OCI-LY1 (cell line): ENCODE measurements at regions not wholly inside any gene's neighbourhood (a gene's known extent, or its start where the extent isn't known, plus 50 kb on each side); places are given as distances from the start of the nearest gene placed in this dataset.

Experiments used
- H2AFZ ChIP-seq: fragments of 200-600 bp; sonication (generic), shearing (Covaris generic); 2 replicates; pipeline ENCODE4 v1.6.0; 2014; ENCODE audit warnings: antibody characterized with exemption, mild to moderate bottlenecking, low read length
- H3F3A ChIP-seq: fragments of 200-600 bp; sonication (generic), shearing (Covaris generic); 2 replicates; pipeline ENCODE4 v1.6.0; 2014; ENCODE audit warnings: mild to moderate bottlenecking, antibody characterized with exemption, low read length, moderate library complexity; ENCODE audit not compliant: insufficient read depth
- H3K27ac ChIP-seq: fragments of 200-600 bp; sonication (generic); 2 replicates; pipeline ENCODE4 v1.5.1; 2014; ENCODE audit warnings: low read length, mixed run types, mild to moderate bottlenecking, low read depth; ENCODE audit not compliant: poor library complexity, severe bottlenecking
- H3K27me3 ChIP-seq: fragments of 200-600 bp; sonication (generic); 2 replicates; pipeline ENCODE4 v1.6.0; 2014; ENCODE audit warnings: antibody characterized with exemption, mild to moderate bottlenecking, low read length, moderate library complexity; ENCODE audit not compliant: insufficient read depth
- H3K36me3 ChIP-seq: fragments of 200-600 bp; sonication (generic); 2 replicates; pipeline ENCODE4 v1.6.1; 2014; ENCODE audit warnings: mild to moderate bottlenecking, antibody characterized with exemption, low read length, moderate library complexity, mixed read lengths; ENCODE audit not compliant: insufficient read depth
- H3K4me1 ChIP-seq: fragments of 200-600 bp; sonication (generic); 2 replicates; pipeline ENCODE4 v1.5.1; 2014; ENCODE audit warnings: mild to moderate bottlenecking, low read length, moderate library complexity; ENCODE audit not compliant: insufficient read depth, severe bottlenecking
- H3K4me2 ChIP-seq: fragments of 200-600 bp; sonication (generic), shearing (Covaris generic); 2 replicates; pipeline ENCODE4 v1.6.1; 2014; ENCODE audit warnings: low read length
- H3K4me3 ChIP-seq: fragments of 200-600 bp; sonication (generic); 2 replicates; pipeline ENCODE4 v1.5.1; 2014; ENCODE audit warnings: low read length, low read depth, mild to moderate bottlenecking, mixed read lengths; ENCODE audit not compliant: poor library complexity, severe bottlenecking
- H3K79me2 ChIP-seq: fragments of 200-600 bp; shearing (Covaris generic); 2 replicates; pipeline ENCODE4 v1.6.1; 2016; ENCODE audit warnings: mixed run types, low read length, mixed read lengths; ENCODE audit not compliant: insufficient read depth
- H3K9ac ChIP-seq: fragments of 200-600 bp; sonication (generic), shearing (Covaris generic); 2 replicates; pipeline ENCODE4 v1.6.1; 2014; ENCODE audit warnings: mild to moderate bottlenecking, low read length, mixed read lengths
- H3K9me2 ChIP-seq: fragments of 200-600 bp; sonication (generic), shearing (Covaris generic); 2 replicates; pipeline ENCODE4 v1.6.1; 2014; ENCODE audit warnings: low read depth, mild to moderate bottlenecking, low read length, mixed read lengths
- H3K9me3 ChIP-seq: fragments of 200-600 bp; shearing (Covaris generic); 2 replicates; pipeline ENCODE4 v1.6.1; 2014; ENCODE audit warnings: low read length, mixed read lengths
- H4K20me1 ChIP-seq: fragments of 200-600 bp; sonication (generic), shearing (Covaris generic); 2 replicates; pipeline ENCODE4 v1.6.0; 2016; ENCODE audit warnings: mild to moderate bottlenecking, low read length; ENCODE audit not compliant: insufficient read depth
- EZH2 ChIP-seq: fragments of 200-600 bp; sonication (generic), shearing (Covaris generic); IDR thresholded peaks from 2 replicates; pipeline ENCODE4 v1.8.0; 2017; ENCODE audit warnings: borderline replicate concordance, mixed run types, mild to moderate bottlenecking, antibody characterized with exemption, low read length, moderate library complexity, mixed read lengths
- TF ChIP-seq, protein P1 (sequence below): fragments of 200-600 bp; sonication (generic), shearing (Covaris generic); IDR thresholded peaks from 2 replicates; pipeline ENCODE4 v1.5.1; 2017; ENCODE audit warnings: mild to moderate bottlenecking, antibody characterized with exemption, low read length, moderate library complexity, mixed read lengths

DNA sequence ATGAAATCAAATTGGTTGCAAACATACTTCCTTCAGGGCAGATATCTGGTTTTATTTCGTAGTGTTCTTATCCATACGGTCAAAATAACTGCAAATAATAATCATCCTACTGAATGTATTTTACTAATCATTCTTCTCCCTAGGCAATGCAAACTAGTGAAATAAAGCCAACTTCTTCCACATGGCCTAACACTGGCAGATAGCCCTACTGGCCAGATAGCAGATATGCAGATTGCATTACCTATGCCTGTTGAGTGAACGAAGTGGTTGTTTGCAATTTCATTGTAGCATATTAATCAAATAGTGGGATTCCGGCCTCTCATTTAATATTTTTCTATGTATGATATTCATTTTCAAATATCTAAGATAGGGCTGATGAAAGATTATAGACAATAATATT is 116.2 kb downstream of the CENPF start:
- Histone ChIP-seq H3K79me2 (no peaks in the 10 kb centered on the region), H3K9me2 (no peaks in the 10 kb centered on the region), H3K27ac (no peak overlapping the region), H3K4me1 (no peaks in the 10 kb centered on the region), H3K9me3 (no peaks in the 10 kb centered on the region), H3K4me2 (no peak overlapping the region), H3F3A (no peaks in the 10 kb centered on the region), H3K9ac (no peak overlapping the region), H2AFZ (no peak overlapping the region), H3K36me3 (no peaks in the 10 kb centered on the region), H3K4me3 (no peak overlapping the region), H3K27me3 (no peaks in the 10 kb centered on the region), H4K20me1 (no peaks in the 10 kb centered on the region)
- TF ChIP-seq, protein P1, sequence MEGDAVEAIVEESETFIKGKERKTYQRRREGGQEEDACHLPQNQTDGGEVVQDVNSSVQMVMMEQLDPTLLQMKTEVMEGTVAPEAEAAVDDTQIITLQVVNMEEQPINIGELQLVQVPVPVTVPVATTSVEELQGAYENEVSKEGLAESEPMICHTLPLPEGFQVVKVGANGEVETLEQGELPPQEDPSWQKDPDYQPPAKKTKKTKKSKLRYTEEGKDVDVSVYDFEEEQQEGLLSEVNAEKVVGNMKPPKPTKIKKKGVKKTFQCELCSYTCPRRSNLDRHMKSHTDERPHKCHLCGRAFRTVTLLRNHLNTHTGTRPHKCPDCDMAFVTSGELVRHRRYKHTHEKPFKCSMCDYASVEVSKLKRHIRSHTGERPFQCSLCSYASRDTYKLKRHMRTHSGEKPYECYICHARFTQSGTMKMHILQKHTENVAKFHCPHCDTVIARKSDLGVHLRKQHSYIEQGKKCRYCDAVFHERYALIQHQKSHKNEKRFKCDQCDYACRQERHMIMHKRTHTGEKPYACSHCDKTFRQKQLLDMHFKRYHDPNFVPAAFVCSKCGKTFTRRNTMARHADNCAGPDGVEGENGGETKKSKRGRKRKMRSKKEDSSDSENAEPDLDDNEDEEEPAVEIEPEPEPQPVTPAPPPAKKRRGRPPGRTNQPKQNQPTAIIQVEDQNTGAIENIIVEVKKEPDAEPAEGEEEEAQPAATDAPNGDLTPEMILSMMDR = no peak
- TF ChIP-seq EZH2 = no peak

DNA sequence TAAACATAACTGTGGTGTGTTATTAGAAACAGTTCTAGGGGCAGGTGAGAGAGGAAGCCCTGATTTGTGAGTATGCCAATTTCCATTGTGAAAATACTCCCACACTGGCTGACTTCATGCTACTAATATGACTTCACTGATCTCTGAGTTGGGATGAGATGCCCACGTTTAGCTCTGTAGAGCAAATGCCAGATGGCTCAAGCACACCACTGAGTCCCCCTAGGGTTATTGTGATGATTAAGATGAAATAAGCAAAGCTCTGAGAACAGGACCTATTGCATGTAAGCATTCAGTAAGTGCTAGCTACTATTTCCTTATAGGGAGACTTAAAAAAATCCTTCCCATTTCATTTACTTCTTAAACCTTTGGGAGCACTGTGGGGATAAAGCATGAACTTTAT is 117.6 kb downstream of the CENPF start:
- Histone ChIP-seq H3K79me2 (no peaks in the 10 kb centered on the region), H3K36me3 (no peaks in the 10 kb centered on the region), H2AFZ (no peak overlapping the region), H3K4me1 (no peaks in the 10 kb centered on the region), H3K27ac (no peak overlapping the region), H3K27me3 (no peaks in the 10 kb centered on the region), H3K9me3 (no peaks in the 10 kb centered on the region), H3K4me2 (no peak overlapping the region), H3F3A (no peaks in the 10 kb centered on the region), H3K4me3 (no peak overlapping the region), H4K20me1 (no peaks in the 10 kb centered on the region), H3K9ac (no peak overlapping the region), H3K9me2 (no peaks in the 10 kb centered on the region)
- TF ChIP-seq EZH2 = no peak
- TF ChIP-seq, protein P1 = no peak

DNA sequence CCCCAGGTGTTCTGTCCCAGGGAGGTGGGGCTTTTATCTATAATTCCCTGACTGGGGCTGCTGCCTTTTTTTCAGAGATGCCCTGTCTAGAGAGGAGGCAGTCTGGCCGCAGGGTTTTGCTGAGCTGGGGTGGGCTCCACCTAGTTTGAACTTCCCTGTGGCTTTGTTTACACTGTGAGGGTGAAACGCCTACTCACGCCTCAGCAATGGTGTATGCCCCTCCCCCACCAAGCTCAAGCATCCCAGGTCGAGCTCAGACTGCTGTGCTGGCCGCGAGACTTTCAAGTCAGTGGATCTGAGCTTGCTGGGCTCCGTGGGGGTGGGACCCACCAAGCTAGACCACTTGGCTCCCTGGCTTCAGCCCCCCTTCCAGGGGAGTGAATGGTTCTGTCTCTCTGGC is 124.3 kb downstream of the CENPF start:
- H3F3A ChIP-seq = no peaks in the 10 kb centered on the region
- H3K4me1 ChIP-seq = no peaks in the 10 kb centered on the region
- H3K4me2 ChIP-seq = no peak overlapping the region
- H4K20me1 ChIP-seq = no peaks in the 10 kb centered on the region
- H3K27ac ChIP-seq = no peak overlapping the region
- no peak overlapping the region for H3K9ac ChIP-seq
- H3K9me2 ChIP-seq = no peaks in the 10 kb centered on the region
- no peaks in the 10 kb centered on the region for H3K79me2 ChIP-seq
- no peak overlapping the region for H2AFZ ChIP-seq
- no peaks in the 10 kb centered on the region for H3K36me3 ChIP-seq
- H3K27me3 ChIP-seq = no peaks in the 10 kb centered on the region
- no peak overlapping the region for H3K4me3 ChIP-seq
- no peak for TF ChIP-seq EZH2
- TF ChIP-seq, protein P1 = no peak
- no peaks in the 10 kb centered on the region for H3K9me3 ChIP-seq
